ENCODE measurements at regions not wholly inside any gene's neighbourhood (a gene's known extent, or its start where the extent isn't known, plus 50 kb on each side); places are given as distances from the start of the nearest gene placed in this dataset.

- H3K27me3 ChIP-seq, result no peaks in the 10 kb centered on the region
- DNase-seq (ENCODE audit: low spot score in 2 of 2), result no peak
- H3K27ac ChIP-seq, result no peak overlapping the region
- peaks cover 0 to 20% of the 10 kb centered on the region in 2 donors for H3K9me3 ChIP-seq
- no peak for TF ChIP-seq POLR2A (IDR thresholded peaks at IDR 0.05)
- TF ChIP-seq CTCF (IDR thresholded peaks at IDR 0.05), result no peak
- TF ChIP-seq POLR2AphosphoS5 (IDR thresholded peaks at IDR 0.05), result no peak
- intact Hi-C loops (cut with DNase I; ENCODE audit: low total_unique reads), result no loop called here
- no peaks in the 10 kb centered on the region for H3K36me3 ChIP-seq
- H3K4me3 ChIP-seq, result no peak overlapping the region
- no peaks in the 10 kb centered on the region for H3K4me1 ChIP-seq
Observed at GRCh38 chr4:28117084-28117682, 1256.5 kb downstream of the STIM2 start.

GRCh38 chr4:28146191-28146590, 1285.5 kb downstream of the STIM2 start:
- no peaks in the 10 kb centered on the region for H3K36me3 ChIP-seq
- intact Hi-C loops (cut with DNase I; ENCODE audit: low total_unique reads), result no loop called here
- no peaks in the 10 kb centered on the region for H3K27me3 ChIP-seq
- H3K27ac ChIP-seq, result no peak overlapping the region
- no peaks in the 10 kb centered on the region for H3K4me1 ChIP-seq
- H3K4me3 ChIP-seq, result no peak overlapping the region
- no peak for TF ChIP-seq POLR2AphosphoS5 (IDR thresholded peaks at IDR 0.05)
- TF ChIP-seq CTCF (IDR thresholded peaks at IDR 0.05), result no peak
- TF ChIP-seq POLR2A (IDR thresholded peaks at IDR 0.05), result no peak
- no peak for DNase-seq (ENCODE audit: low spot score in 2 of 2)
- no peaks in the 10 kb centered on the region for H3K9me3 ChIP-seq

- no peak for TF ChIP-seq POLR2A (IDR thresholded peaks at IDR 0.05)
- no peak for TF ChIP-seq POLR2AphosphoS5 (IDR thresholded peaks at IDR 0.05)
- no peak for DNase-seq (ENCODE audit: low spot score in 2 of 2)
- Histone ChIP-seq H3K27ac (no peak overlapping the region), H3K4me1 (no peaks in the 10 kb centered on the region), H3K36me3 (no peaks in the 10 kb centered on the region), H3K9me3 (no peaks in the 10 kb centered on the region), H3K27me3 (no peaks in the 10 kb centered on the region), H3K4me3 (no peak overlapping the region)
- intact Hi-C loops (cut with DNase I; ENCODE audit: low total_unique reads), result no loop called here
Observed at GRCh38 chr4:28148221-28148620, 1287.6 kb downstream of the STIM2 start.

GRCh38 chr4:28149762-28150161, 1289.1 kb downstream of the STIM2 start:
- intact Hi-C loops (cut with DNase I; ENCODE audit: low total_unique reads), result no loop called here
- TF ChIP-seq CTCF (IDR thresholded peaks at IDR 0.05), result no peak
- no peak for TF ChIP-seq POLR2AphosphoS5 (IDR thresholded peaks at IDR 0.05)
- TF ChIP-seq POLR2A (IDR thresholded peaks at IDR 0.05), result no peak
- H3K36me3 ChIP-seq, result no peaks in the 10 kb centered on the region
- no peaks in the 10 kb centered on the region for H3K4me1 ChIP-seq
- H3K4me3 ChIP-seq, result no peak overlapping the region
- no peak for DNase-seq (ENCODE audit: low spot score in 2 of 2)
- H3K9me3 ChIP-seq, result no peaks in the 10 kb centered on the region
- no peak overlapping the region for H3K27ac ChIP-seq
- no peaks in the 10 kb centered on the region for H3K27me3 ChIP-seq

GRCh38 chr4:28151314-28151713, 1290.7 kb downstream of the STIM2 start:
- Histone ChIP-seq H3K4me3 (no peak overlapping the region), H3K4me1 (no peaks in the 10 kb centered on the region), H3K27me3 (no peaks in the 10 kb centered on the region), H3K27ac (no peak overlapping the region), H3K9me3 (no peaks in the 10 kb centered on the region), H3K36me3 (no peaks in the 10 kb centered on the region)
- TF ChIP-seq POLR2A (IDR thresholded peaks at IDR 0.05), result no peak
- no peak for TF ChIP-seq POLR2AphosphoS5 (IDR thresholded peaks at IDR 0.05)
- no peak for TF ChIP-seq CTCF (IDR thresholded peaks at IDR 0.05)
- no peak for DNase-seq (ENCODE audit: low spot score in 2 of 2)
- intact Hi-C loops (cut with DNase I; ENCODE audit: low total_unique reads), result no loop called here

GRCh38 chr4:28167411-28167810, 1306.8 kb downstream of the STIM2 start:
- no peak for TF ChIP-seq POLR2A (IDR thresholded peaks at IDR 0.05)
- TF ChIP-seq POLR2AphosphoS5 (IDR thresholded peaks at IDR 0.05), result no peak
- TF ChIP-seq CTCF (IDR thresholded peaks at IDR 0.05), result no peak
- H3K4me1 ChIP-seq, result no peaks in the 10 kb centered on the region
- intact Hi-C loops (cut with DNase I; ENCODE audit: low total_unique reads), result no loop called here
- H3K4me3 ChIP-seq, result no peak overlapping the region
- H3K27me3 ChIP-seq, result no peaks in the 10 kb centered on the region
- no peak overlapping the region for H3K27ac ChIP-seq
- no peak for DNase-seq (ENCODE audit: low spot score in 2 of 2)
- H3K36me3 ChIP-seq, result no peaks in the 10 kb centered on the region
- peaks cover 0 to 8% of the 10 kb centered on the region in 2 donors for H3K9me3 ChIP-seq
